NT2/D1 (cell line): ENCODE measurements at regions not wholly inside any gene's neighbourhood (a gene's known extent, or its start where the extent isn't known, plus 50 kb on each side); places are given as distances from the start of the nearest gene placed in this dataset.

ENCODE experiments used
- SUZ12 ChIP-seq: IDR thresholded peaks from 2 replicates; pipeline ENCODE4 v1.6.1; 2011; ENCODE audit not compliant: insufficient read length, insufficient read depth; ENCODE audit errors: extremely low read depth
- YY1 ChIP-seq: IDR thresholded peaks from 2 replicates; pipeline ENCODE4 v1.6.1; 2011; ENCODE audit not compliant: insufficient read length, insufficient read depth

DNA sequence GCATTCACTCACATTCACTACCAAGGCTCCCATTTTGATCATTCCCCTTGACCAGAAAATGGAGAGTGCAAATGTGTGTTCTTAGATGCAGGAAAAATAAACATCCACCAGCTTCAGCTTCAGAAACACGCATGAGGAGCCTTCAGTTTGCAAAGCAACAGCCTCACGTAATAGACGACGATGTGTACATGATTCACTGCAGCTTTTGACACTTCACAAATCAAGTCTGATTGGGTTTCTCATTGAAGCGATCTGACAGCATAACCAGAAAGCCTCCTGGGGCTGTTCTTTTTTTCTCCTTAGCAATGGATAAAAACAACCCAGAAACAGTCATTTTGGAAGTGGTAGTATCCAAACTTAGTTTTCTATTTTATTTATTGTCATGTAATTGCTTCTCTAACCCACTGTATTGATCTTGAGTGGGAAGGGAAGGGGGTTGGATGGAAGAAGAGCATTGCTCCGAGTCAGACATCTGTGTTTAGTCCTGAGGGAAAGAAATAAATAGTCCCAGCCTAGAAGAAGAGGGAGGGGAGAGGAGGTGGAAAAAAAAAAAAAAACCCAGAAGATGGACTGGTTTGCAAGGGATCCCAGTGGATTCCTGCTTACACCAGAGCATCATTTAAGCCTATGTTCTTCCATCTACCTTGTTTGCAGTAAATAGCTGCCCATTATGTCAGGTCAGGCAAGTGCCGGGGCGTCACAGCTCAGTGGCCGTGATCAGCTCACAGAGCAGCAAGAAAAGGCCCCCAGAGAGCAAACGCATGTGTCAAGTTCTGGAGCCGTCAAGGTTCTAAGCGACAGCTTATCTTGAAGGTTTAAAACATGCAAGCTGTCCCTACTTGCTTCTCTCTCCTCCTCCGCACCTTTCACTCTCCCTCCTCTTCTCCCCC, 190.2 kb upstream of the SNX2 start:
- TF ChIP-seq YY1: no peak
- TF ChIP-seq SUZ12: no peak
